MM.1S (cell line): ENCODE measurements at regions not wholly inside any gene's neighbourhood (a gene's known extent, or its start where the extent isn't known, plus 50 kb on each side); places are given as distances from the start of the nearest gene placed in this dataset.

Experiments
- CTCF ChIP-seq: fragments of 300-600 bp; sonication (generic); IDR thresholded peaks from 2 replicates; pipeline ENCODE4 v1.5.1; 2016; ENCODE audit warnings: antibody characterized with exemption, low read length, mixed read lengths
- EZH2 ChIP-seq: fragments of 300-600 bp; sonication (generic); optimal IDR thresholded peaks from 2 replicates; pipeline ENCODE3; 2017; ENCODE audit warnings: low read depth, mild to moderate bottlenecking, antibody characterized with exemption, low read length, mixed read lengths

GRCh38 chr10:2978574-2979273 lies 88.6 kb upstream of the PFKP start:
- TF ChIP-seq EZH2 = no peak
- no peak for TF ChIP-seq CTCF
